ENCODE measurements at regions not wholly inside any gene's neighbourhood (a gene's known extent, or its start where the extent isn't known, plus 50 kb on each side); places are given as distances from the start of the nearest gene placed in this dataset.

DNA sequence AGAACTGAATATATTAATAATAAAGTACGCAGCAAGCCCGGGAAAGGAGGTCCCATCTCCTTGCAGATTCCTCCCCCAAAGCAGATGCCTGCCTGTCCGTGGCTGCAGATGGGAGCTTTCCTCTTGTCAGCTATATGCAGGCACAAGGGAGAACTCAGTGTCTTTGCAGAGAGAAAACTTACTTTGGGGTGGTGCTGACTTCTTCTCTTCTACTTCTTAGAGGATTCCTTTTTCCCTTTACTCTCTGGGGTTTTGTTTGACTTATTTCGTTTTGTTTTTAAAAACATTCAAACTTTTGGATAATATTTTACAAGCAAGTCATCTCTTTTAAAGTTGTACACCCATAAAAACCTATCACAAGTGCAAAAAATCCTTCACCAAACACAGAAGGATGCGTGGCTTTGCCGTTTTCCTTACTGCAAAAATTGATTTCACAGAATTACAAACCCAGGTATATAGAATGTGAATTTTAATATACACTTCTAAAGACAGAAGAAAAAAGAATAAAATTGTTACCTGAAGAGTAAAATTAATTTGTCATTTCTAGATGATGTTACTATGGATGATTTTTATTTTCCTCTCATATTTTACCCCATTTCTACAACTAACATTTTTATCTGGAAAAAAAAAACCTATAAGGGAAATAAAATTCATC lies 65.3 kb upstream of the IGF1R start:
- TF ChIP-seq, protein P1, sequence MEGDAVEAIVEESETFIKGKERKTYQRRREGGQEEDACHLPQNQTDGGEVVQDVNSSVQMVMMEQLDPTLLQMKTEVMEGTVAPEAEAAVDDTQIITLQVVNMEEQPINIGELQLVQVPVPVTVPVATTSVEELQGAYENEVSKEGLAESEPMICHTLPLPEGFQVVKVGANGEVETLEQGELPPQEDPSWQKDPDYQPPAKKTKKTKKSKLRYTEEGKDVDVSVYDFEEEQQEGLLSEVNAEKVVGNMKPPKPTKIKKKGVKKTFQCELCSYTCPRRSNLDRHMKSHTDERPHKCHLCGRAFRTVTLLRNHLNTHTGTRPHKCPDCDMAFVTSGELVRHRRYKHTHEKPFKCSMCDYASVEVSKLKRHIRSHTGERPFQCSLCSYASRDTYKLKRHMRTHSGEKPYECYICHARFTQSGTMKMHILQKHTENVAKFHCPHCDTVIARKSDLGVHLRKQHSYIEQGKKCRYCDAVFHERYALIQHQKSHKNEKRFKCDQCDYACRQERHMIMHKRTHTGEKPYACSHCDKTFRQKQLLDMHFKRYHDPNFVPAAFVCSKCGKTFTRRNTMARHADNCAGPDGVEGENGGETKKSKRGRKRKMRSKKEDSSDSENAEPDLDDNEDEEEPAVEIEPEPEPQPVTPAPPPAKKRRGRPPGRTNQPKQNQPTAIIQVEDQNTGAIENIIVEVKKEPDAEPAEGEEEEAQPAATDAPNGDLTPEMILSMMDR (IDR thresholded peaks at IDR 0.05) = no peak
- TF ChIP-seq POLR2A (IDR thresholded peaks at IDR 0.05) = no peak
